ENCODE measurements at regions not wholly inside any gene's neighbourhood (a gene's known extent, or its start where the extent isn't known, plus 50 kb on each side); places are given as distances from the start of the nearest gene placed in this dataset.

DNA sequence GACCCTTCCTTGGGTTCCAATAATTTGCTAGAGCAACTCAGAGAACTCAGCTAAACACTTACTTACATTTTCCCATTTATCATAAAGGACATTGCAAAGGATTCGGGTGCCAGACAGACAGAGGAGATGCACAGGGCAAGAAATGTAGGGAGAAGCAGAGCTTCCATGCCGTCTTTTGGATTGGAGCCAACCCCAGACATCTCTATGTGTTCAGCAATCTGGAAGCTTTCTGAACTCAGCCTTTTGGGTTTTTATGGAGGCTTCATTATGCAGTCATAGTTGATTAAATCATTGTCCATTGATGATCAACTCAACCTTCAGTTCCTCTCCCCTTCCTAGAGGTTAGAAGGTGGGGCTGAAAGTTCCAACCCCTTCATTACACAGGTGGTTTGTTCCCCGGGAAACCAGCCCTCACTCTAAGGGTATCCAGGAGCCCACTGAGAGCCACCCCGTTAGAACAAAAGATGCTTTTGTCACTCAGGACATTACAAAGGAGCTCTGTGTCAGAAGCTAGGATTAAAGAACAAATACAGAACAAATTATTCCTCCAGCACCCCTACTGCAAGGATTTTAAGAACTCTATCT lies 211.9 kb upstream of the VSTM2A start:
- TF ChIP-seq, protein P1, sequence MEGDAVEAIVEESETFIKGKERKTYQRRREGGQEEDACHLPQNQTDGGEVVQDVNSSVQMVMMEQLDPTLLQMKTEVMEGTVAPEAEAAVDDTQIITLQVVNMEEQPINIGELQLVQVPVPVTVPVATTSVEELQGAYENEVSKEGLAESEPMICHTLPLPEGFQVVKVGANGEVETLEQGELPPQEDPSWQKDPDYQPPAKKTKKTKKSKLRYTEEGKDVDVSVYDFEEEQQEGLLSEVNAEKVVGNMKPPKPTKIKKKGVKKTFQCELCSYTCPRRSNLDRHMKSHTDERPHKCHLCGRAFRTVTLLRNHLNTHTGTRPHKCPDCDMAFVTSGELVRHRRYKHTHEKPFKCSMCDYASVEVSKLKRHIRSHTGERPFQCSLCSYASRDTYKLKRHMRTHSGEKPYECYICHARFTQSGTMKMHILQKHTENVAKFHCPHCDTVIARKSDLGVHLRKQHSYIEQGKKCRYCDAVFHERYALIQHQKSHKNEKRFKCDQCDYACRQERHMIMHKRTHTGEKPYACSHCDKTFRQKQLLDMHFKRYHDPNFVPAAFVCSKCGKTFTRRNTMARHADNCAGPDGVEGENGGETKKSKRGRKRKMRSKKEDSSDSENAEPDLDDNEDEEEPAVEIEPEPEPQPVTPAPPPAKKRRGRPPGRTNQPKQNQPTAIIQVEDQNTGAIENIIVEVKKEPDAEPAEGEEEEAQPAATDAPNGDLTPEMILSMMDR (IDR thresholded peaks at IDR 0.05), result no peak
- TF ChIP-seq POLR2A (IDR thresholded peaks at IDR 0.05), result no peak
